ENCODE measurements at regions not wholly inside any gene's neighbourhood (a gene's known extent, or its start where the extent isn't known, plus 50 kb on each side); places are given as distances from the start of the nearest gene placed in this dataset.

GRCh38 chr6:40721271-40721952 is 134.2 kb upstream of the LRFN2 start:
- TF ChIP-seq POLR2A (IDR thresholded peaks at IDR 0.05; ENCODE audit: low read depth), result no peak
- no peak for TF ChIP-seq CTCF (IDR thresholded peaks at IDR 0.05)
- TF ChIP-seq POLR2AphosphoS5 (IDR thresholded peaks at IDR 0.05), result no peak
